Fibroblast of the conjunctiva (primary cell): ENCODE measurements at regions not wholly inside any gene's neighbourhood (a gene's known extent, or its start where the extent isn't known, plus 50 kb on each side); places are given as distances from the start of the nearest gene placed in this dataset.

Experiments used
- DNase-seq: peaks from one replicate; pipeline ENCODE4 v3.0.0-alpha.2; 2010; ENCODE audit warnings: low read depth

DNA sequence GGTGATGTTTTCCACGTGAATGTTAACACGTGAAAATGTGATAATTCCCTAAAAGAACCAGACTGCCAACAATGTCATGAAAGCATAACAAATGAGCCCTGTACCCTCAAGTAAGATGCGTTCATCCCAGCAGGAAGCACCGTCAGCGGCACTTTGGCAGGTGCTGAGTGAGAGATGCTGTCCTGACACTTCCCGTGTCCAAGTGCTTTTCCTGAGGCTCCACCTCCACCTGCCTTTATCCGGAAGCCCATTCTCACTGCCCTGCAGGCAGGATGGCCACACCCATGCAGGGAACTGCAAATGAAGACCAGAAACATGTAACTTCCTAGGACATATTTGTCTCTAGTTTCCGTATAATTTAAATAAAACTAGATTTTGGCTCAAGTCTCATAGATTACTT, 238.0 kb upstream of the IRX2 start:
- no peak for DNase-seq

DNA sequence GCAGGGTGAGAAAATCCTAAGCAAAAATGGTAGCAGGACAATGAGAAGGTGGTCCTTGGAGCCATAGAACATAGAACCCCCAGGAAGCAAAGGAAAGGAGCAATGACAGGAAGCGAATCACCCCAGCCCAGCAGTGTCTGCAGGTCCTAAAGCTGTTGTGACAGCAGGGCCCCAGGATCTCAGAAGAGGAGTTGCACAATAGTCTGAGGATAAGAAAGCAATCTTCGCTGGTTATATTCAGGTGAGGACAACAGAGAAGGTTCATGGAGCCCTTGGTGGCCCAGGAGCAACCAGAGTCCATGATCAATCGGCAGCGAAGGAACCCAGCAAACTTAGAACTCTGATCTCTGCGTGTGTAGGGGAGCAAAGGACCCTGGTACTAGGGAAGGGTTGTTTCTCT, 234.8 kb upstream of the IRX2 start:
- DNase-seq = no peak

DNA sequence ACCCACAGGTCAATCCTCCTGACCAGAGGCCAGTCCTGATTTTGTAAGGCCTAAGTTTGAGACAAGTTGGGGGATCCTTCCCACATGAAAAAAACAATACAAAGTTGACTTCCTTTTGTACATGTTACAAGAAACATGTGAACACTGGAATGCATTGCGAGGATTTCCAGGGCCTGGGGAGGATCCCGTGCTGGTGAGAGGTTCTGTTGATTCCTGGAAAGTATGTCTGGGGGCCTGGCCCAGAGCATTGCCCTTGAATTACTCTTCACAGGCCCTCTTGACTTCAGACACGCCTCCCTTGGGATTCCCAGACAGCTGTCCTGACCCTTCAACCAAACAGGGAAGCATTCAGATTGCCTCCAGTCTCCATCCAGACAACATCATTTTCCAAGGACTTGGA, 234.2 kb upstream of the IRX2 start:
- DNase-seq = no peak

DNA sequence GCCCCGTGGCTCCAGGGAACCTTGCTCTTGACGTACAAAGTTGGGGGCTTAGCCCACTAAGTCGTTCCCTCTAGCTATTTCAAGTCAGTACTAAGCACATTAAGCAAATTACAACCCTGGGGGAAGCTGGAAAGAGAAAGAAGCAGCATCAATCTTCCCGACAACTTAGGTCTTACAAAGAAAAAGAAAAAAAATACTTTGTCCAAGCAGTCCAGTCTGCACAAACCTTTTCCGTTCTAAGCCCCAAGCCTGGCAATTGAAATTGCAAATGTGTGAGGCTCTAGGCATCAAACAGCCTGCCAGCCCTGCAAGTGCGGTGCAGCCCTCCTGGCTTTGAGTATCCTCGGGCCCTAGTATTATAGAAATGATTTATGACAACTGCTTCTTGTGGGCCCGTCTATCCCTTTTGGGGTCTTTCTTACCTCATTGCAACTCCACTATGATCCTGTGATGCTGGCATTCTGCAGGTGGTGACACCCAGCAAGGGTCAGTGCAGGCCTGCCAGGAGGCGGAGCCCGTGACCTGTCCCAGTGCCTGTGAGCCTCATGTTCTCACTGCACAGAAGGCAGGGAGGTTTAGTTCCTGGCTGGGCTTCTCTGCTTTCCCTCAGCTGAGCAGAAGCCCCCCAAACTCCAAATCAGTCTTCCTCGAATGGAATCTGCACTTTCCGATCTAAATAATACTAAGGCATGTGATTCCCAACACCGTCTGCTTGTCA, 232.3 kb upstream of the IRX2 start:
- no peak for DNase-seq

DNA sequence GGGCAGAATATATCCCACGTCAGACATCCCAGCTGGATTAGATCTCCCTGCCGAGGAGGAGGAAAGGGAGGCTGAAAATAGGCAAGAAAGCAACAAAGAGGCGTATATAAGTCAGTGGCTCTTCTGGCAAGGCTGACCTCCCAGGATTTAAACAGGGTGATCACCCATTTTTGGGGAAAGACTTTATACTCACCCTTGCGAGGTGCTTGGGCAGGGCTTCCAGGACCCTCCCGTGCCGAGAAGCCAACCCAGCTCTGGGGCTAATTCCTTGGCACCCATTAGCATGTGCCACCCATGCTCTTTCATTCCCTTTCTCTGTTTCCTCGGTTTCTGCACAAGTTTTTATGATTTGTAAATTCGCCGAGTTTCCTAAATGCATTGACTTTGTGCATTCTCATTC, 230.2 kb upstream of the IRX2 start:
- no peak for DNase-seq

DNA sequence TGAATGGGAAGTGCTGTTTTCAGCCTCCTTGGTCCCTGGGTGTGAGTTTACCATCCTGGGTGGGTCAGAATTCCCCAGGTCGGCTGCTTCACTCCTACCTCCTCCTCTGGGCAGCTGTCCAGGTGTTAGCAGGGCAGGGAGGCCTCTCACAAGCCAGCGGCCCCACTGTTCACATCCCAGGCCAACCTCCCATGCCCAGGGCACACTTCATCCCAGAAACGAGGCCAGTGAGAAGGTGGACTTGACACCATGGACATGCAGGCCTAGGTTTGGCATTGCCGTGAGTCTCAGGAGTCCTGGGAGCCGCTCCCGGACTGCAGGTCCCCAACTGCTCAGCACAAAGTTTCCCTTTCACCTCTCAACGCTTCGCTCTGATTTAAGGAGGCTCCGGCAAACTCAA, 229.6 kb upstream of the IRX2 start:
- DNase-seq = no peak

DNA sequence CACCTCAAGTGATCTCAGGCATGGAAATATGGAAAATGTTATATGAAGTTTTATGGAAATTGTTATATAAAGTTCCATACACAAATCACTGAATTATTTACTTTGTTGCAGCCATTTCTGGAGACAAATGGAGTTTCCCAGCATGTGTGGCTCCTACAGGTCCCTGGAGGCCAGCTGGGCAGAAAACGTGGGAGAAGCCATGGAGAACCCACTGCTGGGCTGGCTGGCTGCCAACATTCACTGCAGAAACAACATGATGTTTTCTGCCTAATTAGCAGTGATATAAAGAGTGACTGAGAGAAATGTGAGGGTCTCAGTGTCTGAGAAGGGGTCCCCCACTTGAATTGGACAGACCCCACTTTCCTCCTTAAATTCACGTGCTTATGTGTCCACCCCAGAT, 208.8 kb upstream of the IRX2 start:
- no peak for DNase-seq

DNA sequence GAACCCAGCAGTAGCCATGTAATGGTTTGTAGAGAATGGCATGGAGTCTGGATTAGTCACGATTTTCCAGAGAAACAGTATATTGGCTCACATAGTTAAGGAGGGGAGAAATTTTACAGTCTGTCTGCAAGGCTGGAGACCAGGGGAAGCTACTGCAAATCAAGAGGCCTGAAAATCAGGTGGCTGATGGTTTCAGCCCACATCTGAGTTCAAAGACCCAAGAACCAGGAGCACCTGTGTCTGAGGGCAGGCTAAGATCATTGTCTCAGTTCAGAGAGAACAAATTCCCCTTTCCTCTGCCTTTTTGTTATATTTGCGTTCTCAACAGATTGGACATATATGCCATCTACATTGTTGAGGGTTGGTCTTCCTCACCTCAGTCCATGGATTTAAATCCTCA, 207.5 kb upstream of the IRX2 start:
- DNase-seq = no peak

DNA sequence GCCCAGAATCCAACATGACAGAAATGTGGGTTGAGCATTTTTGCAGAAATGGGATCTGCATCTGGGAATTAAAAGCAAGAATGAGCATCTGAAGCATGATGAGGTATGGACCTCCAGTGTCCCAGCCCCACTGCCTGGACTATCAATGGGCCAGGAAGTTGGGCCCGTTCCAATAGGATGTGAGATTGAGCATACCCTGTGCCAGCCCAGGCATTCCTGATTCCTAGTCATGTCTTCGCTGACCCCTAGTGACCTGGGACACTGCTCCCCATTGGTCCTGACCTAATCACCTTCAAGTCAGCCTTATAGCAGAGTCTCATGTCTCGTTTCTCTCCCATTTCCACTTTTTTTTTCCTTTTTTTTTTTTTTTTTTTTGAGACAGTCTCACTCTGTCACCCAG, 197.4 kb upstream of the IRX2 start:
- DNase-seq = no peak

DNA sequence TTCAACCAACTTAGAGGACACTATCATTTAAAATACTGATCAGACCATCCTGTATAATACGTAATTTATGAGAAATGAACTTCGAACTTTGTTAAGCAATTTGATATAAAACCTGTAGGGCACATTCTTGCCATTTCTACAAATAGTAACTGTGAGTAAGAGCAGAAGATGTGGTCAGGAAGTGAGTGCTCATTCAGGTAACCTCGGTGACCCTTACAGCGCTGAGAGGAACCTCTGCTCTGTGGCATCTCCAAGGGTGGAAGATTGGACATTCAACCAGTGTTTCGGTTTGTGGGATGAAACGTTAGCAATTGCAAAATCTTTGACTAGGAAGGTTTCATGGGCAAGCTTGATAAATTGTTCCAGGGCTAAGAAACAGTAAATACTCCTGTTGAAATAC, 194.8 kb upstream of the IRX2 start:
- DNase-seq = no peak

DNA sequence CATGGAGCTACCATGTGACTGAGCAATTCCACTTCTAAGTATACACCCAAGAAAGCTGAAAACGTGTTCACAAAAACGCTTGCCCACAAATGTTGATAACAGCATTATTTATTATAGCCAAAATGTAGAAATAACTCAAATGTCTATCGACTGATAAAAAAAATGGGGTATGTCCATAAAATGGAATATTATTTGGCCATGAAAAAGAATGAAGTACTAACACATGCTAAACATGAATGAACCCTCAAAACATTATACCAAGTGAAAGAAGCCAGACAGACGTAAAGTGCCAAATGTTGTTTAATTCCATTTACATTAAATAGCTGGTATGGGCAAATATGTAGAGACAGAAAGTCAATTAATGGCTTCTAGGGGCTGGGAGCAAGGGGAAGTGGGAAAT, 184.9 kb upstream of the IRX2 start:
- DNase-seq = no peak

DNA sequence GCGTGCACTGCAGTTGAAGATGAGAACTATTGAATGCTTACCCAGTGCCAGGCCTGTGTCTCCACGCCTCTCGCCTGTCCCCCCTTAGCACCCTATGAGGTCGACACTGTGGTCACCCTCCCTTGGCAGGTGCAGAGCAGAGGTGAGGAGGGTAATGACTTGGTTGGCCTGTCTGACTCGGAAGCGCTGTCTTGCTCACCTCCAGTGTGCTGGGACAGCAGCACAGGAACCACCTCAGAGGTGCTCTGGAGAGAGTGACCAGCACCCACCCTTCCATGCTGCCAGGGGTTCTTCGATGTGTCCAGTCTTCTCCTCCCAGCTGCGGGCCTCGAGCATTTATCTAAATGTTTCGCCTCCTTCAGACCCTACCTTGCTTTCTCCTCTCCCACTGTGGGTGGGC, 178.3 kb upstream of the IRX2 start:
- no peak for DNase-seq

DNA sequence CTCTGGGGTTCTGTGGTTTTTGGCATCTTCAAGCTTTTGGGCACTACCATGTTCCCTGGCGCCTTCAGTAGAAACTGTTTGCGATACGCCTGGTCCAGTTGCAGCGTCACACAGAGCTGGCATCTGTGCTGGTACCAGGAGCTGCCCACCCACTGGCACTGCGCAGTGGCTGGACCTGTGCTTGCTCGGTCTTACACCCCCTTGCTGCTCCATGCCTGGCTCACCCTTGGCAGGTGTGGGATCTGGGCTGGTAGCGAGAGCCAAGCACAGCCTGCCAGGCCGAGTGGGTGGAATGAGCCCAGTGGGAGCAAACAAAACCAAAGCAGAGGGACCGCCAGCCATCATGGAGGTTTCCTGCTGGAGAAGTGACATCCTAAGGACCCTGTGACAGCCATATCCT, 170.2 kb upstream of the IRX2 start:
- no peak for DNase-seq

DNA sequence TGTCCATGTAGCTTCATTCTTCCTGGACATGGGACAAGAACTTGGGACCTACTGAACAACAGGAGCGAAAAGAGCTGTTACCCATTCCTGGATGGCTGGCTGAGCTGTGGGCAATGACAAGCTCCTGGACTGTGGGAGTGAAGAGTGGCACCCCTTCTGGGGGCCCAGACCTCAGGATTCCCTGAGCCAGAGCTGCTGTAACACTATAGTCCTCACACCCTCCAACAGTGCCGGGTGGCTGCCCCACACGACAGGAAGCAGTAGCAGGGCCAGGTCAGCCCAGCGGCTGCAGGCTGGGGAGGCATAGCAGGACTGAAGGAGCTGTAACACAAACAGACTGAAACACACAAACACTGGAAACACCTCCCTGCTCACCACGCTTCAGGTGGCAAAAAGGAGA, 169.7 kb upstream of the IRX2 start:
- DNase-seq = no peak

DNA sequence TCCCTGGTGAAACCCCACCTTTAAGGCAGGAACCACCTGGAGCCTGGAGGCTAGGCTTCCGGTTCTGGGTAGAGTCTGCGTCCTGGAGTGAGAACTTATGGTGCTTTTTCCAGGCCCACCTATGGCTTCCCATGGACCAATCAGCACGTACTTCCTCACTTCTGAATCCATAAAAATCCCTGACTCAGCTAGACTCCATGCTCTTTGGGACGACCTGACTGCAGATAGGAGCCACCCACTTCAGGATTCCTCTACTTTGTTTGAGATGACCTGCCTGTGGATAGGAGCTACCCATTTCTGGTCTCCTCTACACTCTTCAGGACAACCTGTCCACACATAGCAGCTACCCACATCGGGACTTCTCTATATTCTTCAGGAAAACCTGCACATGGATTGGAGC, 168.8 kb upstream of the IRX2 start:
- no peak for DNase-seq

DNA sequence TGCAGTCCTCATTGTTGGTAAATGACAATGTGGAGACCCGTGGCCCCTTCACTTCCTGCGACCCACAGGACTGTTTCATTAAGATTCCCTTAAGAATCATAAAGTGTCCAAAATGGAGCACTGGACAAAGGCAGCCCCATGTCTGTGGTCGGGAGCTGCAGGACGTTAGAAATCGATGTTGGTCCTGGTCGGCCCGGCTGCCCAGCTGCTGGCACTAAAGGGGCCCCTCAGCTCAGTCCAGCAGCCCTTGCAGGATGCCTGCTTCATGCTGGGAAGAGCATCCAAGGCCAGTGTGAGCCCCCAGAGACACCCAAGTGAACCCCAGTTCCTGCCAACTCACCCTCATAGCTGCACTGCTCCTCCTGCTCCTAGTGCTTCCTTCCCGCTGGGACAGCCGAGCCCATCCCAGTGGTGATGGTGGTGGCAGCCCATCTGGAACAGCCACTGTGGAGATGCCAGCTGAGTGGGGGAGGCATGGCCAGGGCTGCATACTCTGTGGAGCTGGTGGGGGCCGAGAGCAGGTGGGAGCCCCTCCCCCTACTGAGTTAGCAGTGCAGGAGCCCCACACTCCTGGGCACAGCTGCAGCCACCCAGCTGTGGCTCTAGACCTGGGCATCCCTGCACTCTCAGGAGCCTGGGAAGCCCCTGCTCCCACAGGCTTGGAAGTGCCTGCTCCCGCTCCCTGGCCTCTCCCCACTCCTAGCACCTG, 168.0 kb upstream of the IRX2 start:
- no peak for DNase-seq

DNA sequence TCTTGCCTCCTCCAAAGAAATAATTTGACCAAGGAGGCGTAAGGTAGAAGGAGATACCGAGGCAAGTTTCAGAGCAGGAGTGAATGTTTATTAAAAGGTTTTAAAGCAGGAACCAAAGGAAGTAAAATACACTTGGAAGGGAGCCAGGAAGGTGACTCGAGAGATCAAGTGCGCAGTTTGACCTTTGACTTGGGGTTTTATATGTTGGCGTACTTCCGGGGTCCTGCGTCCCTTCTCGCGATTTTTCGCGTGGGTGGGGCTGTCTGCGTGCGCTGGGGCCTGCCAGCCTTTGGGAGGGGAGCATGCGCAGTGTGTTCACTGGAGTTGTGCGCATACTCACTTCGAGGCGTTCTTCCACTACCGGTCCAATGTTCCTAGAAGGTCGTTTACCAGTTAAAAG, 166.0 kb upstream of the IRX2 start:
- no peak for DNase-seq

DNA sequence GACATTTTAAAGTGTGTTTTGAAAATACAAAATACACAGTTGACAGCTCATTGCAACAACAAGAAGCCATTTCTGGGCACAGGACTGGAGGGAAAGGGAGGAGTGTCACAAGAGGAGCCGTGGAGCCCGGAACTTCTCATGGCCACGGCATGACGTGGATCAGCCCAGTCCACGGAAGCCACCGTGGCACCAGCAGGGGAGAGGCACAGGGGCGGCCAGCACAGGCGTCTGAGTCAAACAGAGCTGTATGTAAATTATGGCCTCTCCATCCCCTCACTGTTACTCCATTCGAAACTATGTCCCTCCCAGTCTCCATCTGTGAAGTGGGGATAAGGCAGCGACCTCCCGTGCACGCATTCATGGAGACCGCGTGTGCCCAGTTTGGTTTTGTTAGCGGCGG, 165.6 kb upstream of the IRX2 start:
- no peak for DNase-seq

DNA sequence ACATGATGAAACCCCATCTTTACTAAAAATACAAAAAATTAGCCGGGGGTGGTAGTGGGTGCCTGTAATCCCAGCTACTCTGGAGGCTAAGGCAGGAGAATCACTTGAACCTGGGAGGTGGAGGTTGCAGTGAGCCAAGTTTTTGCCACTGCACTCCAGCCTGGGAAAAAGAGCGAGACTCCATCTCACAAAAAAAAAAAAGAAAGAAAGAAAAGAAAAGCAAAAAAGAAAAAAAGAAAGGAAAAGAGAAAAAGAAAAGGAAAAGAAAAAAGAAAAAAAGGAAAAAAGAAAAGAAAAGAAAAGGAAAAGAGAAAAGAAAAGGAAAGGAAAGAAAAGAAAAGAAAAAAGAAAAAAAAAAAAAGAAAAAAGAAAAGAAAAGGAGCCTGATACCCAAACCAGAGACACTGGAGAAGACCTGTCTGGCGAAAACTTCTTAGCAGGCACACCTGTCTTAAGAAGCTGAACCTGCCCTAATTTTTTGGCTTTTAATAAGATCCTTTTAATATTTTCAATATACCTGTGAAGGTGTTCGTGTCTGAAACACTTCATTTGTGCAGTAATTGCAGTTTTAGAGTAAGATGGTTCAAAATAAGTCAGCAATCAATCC, 164.7 kb upstream of the IRX2 start:
- no peak for DNase-seq

DNA sequence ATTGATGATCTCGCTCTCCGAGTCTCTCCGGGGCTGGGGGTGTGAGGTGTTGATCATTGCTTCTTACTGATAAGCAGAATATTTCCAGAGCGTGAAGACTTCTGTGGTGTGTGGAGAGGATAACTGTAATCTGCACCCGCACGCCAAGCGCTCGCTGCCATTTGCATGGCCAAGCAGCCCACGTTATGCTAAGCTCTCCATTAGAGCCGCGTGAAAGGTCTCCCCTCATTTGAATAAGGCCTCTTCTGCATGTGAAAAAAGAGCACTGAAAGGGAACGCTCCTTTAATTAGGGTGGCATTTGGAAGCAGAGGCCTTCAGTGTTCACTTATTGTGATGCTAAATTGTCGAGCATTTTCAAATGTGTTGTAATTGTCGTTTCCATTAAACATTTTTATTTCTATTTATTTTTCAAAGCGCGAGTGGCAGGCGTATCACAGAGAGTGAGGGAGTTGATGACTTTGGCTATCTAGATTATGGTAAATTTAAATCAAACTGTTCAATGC, 163.6 kb upstream of the IRX2 start:
- no peak for DNase-seq

DNA sequence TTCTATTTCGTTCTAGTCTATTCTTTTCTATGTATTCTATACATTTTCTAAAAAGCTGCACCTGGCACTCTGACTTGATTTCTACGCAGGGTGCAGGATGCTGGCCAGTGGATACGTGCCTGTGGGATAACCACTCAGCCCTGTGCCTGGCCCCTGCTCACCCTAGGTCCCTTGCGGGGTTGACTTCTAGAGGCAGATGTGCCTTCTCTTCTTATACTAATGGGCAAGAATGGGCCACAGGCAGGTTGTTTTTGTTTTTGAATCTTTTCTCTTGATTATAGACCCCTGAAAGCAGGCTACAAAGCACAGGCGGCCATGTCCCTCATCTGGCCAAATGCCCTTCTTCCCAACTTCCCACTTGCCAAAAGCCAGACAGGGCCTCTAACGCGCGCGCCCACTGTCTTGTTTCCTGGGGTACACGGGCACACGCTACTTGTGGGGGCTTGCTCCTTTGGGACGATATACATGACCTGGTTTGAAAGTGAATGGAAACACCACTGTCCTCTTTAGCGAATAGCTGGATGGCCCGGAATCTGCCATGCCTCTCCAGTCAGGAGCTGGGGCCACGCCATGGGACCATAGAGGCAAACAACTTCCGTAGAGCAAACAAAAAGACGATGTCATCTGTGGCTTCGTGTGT, 162.7 kb upstream of the IRX2 start:
- no peak for DNase-seq

DNA sequence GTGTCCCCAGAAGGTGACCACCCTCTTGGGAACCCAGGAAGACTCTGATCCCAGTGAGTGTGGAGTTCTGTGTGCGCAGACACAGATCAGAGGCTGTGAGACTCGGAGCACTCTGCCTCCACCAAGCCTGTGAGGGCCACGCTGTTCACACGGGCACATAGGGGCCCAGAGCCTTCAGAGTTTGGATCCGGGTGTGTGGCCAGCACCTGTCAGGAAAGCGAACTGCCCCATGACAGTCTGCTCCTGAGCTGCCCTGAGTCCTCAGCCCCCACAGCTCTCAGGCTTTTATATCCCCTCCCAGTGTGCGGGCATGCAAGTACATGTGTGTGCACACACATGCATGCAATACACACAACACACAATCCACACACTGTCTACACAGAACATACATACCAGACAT, 161.8 kb upstream of the IRX2 start:
- DNase-seq = no peak

DNA sequence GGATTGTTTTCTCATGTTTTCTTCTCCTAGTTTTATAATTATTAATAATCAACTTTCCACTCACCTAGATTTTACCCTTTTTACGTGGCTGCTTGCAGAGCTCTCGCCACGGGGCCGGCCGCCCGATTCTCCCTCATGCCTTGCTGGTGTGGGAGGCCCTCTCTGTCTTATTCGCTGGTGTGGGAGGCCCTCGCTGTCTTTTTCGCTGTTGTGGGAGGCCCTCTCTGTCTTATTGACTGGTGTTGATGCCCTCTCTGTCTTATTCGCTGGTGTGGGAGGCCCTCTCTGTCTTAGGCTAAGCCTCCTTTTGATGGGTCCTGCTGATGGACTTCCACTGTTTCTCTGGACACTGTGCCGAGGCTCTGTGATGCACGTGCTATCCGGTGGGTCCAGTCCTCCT, 161.3 kb upstream of the IRX2 start:
- no peak for DNase-seq
